ENCODE measurements at regions not wholly inside any gene's neighbourhood (a gene's known extent, or its start where the extent isn't known, plus 50 kb on each side); places are given as distances from the start of the nearest gene placed in this dataset.
A peak's percentile ranks its signal among the peaks of the same experiment; 100 is the strongest.

DNA sequence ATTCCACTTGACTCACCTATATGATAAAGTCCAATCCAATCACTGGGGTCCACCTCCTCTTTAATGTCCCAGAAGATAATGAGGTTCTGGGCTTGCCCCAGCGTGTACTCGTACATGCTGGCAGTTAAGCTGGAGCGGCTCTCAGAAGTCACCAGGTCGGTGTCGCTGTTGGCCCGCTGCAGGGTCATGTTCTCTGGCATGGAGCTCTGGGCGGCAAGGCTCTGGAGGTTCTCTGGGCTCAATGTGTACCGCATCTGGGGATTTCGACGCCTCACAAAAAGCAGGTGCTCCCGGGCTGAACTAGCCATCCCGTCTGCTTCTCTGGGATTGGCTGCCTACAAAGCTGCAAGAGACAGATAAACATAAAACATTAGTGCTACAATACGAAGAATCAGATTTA is 206.4 kb upstream of the CCDC150 start:
- H3K4me1 ChIP-seq, result no peaks in the 10 kb centered on the region
- H3K27me3 ChIP-seq (ENCODE audit: low read depth), result 0 out of 2 replicates have a peak, but pooled peaks cover 4% of the 10 kb centered on the region
- H3K36me3 ChIP-seq (replicated peaks), result no peaks in the 10 kb centered on the region
- H3K9me3 ChIP-seq, result no peaks in the 10 kb centered on the region
- no peak for DNase-seq (ENCODE audit: low spot score in 2 of 2)
- H3K4me3 ChIP-seq, result no peak overlapping the region
- in situ Hi-C loops (cut with MboI; ENCODE audit: low sequenced_read_pairs), result no loop called here

DNA sequence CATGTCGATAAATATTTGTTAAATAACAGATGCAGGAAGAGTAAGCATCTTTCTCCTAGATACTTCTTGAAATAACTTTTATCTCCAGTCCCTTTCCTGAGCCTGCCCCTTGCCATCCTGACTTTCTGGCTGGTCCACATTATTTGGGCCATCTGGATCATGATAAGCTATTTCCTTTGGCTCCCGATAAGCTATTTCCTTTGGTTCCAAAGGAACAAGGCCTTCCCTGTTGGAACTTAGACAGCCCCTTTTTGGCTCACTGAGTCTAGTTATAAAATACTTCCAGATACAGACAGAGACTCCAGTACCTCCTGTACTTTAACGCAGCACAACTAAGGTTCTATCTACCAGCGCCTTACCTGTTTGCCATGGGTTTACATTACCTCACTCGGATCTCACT is 205.3 kb upstream of the CCDC150 start:
- H3K27me3 ChIP-seq (ENCODE audit: low read depth), result 0 out of 2 replicates have a peak, but pooled peaks cover 4% of the 10 kb centered on the region
- H3K4me1 ChIP-seq, result no peaks in the 10 kb centered on the region
- no peaks in the 10 kb centered on the region for H3K36me3 ChIP-seq (replicated peaks)
- no peaks in the 10 kb centered on the region for H3K9me3 ChIP-seq
- no peak overlapping the region for H3K4me3 ChIP-seq
- no peak for DNase-seq (ENCODE audit: low spot score in 2 of 2)
- in situ Hi-C loops (cut with MboI; ENCODE audit: low sequenced_read_pairs), result no loop called here

DNA sequence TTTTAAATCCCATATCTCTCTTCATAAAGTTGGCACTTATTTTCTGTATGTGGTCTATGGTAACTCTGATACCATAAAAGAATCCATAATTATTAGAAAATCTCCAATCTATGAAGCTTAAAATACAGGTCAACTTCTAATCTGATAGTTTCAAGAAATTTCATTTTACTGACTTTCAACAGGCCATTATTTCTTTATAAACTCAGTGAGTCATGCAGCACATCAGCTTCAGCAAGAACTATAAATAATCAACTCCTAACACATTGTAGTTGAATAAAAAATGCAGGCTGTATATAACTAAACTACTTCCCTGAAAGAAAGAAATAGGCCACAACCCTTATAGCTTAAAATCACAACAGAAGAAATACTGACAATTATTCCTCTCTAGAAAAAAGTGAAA is 204.3 kb upstream of the CCDC150 start:
- Histone ChIP-seq H3K4me3 (no peak overlapping the region), H3K27me3 (ENCODE audit: low read depth) (0 out of 2 replicates have a peak, but pooled peaks cover 7% of the 10 kb centered on the region), H3K9me3 (no peaks in the 10 kb centered on the region), H3K36me3 (replicated peaks) (no peaks in the 10 kb centered on the region), H3K4me1 (no peaks in the 10 kb centered on the region)
- in situ Hi-C loops (cut with MboI; ENCODE audit: low sequenced_read_pairs), result no loop called here
- no peak for DNase-seq (ENCODE audit: low spot score in 2 of 2)

DNA sequence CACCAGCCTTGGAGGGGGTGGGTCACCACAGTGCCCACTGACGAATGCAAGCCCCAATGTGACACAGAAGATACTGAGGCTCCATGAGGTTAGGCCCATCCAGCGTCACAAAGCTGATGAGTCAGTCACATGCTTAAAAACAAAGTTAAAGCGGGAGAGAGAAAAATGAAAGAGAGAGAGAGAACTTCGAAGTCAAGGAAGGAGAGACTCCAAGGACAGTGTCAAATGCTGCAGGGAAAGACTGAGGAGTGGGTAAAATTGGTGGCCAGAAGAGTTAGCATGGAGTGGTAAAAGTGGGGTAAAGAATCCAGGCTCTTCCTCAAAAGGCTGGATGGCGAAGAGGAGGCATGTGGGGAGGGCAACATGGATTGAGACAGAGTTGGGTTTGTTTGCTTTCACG is 201.9 kb upstream of the CCDC150 start:
- no peak for DNase-seq (ENCODE audit: low spot score in 2 of 2)
- Histone ChIP-seq H3K9me3 (no peaks in the 10 kb centered on the region), H3K27me3 (ENCODE audit: low read depth) (0 out of 2 replicates have a peak, but pooled peaks cover 3% of the 10 kb centered on the region), H3K4me3 (no peak overlapping the region), H3K4me1 (no peaks in the 10 kb centered on the region), H3K36me3 (replicated peaks) (no peaks in the 10 kb centered on the region)
- in situ Hi-C loops (cut with MboI; ENCODE audit: low sequenced_read_pairs), result no loop called here

DNA sequence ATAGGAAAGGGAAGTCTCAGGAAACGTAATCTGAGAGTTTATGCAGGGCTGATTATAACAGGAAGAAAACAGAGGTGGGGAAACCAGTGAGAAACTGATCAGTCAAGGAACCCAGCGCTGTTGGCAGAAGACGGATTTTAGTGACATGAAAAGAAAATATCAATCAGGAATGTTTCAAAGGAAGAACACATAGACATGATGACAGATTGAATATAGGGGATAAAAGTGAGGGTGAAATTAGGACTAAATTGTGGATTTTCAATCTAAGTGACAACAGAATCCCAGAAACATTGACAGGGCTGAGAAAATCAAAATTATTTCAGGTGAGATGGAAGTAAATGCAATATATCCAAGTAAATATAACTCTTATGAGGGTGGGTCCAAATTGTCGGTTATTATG is 199.8 kb upstream of the CCDC150 start:
- in situ Hi-C loops (cut with MboI; ENCODE audit: low sequenced_read_pairs), result no loop called here
- DNase-seq (ENCODE audit: low spot score in 2 of 2), result no peak
- H3K4me3 ChIP-seq, result no peak overlapping the region

DNA sequence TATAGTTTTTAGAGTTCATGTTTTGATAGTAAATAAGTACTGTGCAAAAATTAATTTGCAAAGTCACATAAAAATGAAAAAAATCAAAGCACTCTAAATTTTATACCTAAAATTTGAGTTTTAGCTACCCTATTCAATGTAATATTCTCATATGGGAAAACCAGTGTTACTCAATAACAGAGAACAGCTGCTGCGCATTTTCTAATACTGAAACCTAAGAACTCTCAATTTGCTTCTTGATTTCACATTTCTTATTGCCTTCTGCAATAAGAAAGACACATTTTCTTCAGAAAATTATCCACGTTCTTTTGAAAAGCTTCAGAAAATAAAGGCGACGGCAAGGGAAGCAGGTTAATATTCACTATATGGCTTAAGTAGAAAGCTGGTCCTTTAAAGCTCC is 199.1 kb upstream of the CCDC150 start:
- no peak for DNase-seq (ENCODE audit: low spot score in 2 of 2)
- in situ Hi-C loops (cut with MboI; ENCODE audit: low sequenced_read_pairs), result no loop called here
- H3K9me3 ChIP-seq, result no peaks in the 10 kb centered on the region

More for the DNA sequence above, 199.8 kb upstream of the CCDC150 start:
- H3K4me1 ChIP-seq, result no peaks in the 10 kb centered on the region
- H3K9me3 ChIP-seq, result no peaks in the 10 kb centered on the region
- 0 out of 2 replicates have a peak, but pooled peaks cover 3% of the 10 kb centered on the region for H3K27me3 ChIP-seq (ENCODE audit: low read depth)
- no peaks in the 10 kb centered on the region for H3K36me3 ChIP-seq (replicated peaks)

DNA sequence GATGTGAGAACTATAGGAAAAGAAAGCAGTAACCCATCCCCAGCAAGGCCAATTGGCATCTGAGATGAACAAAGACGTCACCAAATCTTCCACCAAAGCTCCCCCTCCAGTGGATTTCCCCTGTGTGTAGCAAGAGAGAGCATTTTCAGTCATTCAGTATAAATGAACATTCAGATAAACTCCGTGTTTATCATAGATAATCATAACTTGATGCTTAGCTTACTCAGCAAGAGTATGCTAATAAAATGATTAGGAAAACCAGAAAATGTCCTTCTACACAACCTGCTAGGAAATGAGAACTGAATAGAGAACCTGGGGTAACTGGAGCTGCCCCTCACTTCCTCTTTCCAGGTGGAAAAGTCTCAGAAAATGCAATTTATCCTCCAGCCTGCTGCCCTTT is 198.0 kb upstream of the CCDC150 start:
- no peaks in the 10 kb centered on the region for H3K4me1 ChIP-seq
- no peak for DNase-seq (ENCODE audit: low spot score in 2 of 2)
- H3K27me3 ChIP-seq (ENCODE audit: low read depth), result 0 out of 2 replicates have a peak, but pooled peaks cover 3% of the 10 kb centered on the region
- no peaks in the 10 kb centered on the region for H3K9me3 ChIP-seq
- H3K36me3 ChIP-seq (replicated peaks), result no peaks in the 10 kb centered on the region
- in situ Hi-C loops (cut with MboI; ENCODE audit: low sequenced_read_pairs), result no loop called here
- no peak overlapping the region for H3K4me3 ChIP-seq

More for the DNA sequence above, 199.1 kb upstream of the CCDC150 start:
- H3K4me3 ChIP-seq, result no peak overlapping the region
- no peaks in the 10 kb centered on the region for H3K4me1 ChIP-seq
- H3K36me3 ChIP-seq (replicated peaks), result no peaks in the 10 kb centered on the region
- H3K27me3 ChIP-seq (ENCODE audit: low read depth), result 0 out of 2 replicates have a peak, but pooled peaks cover 3% of the 10 kb centered on the region

DNA sequence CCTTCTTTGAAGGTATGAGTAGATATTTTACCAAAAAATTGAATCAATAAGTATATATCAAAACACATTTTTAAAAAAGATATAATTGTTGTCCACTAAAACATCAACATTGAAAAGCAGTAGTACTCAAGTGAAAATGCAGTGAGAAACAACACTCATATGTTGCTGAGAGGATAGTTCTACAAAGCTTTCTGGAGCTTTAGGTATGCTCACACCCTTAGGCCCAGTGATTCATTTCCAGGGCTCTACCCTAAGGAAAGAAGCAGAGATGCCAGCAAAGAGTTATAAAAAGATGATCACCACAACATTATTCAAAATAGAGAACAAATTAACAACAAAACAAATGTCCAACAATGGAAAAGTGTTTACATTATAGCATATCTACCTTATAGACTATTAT is 197.3 kb upstream of the CCDC150 start:
- Histone ChIP-seq H3K4me3 (no peak overlapping the region), H3K9me3 (no peaks in the 10 kb centered on the region), H3K4me1 (no peaks in the 10 kb centered on the region), H3K36me3 (replicated peaks) (no peaks in the 10 kb centered on the region), H3K27me3 (ENCODE audit: low read depth) (0 out of 2 replicates have a peak, but pooled peaks cover 3% of the 10 kb centered on the region)
- in situ Hi-C loops (cut with MboI; ENCODE audit: low sequenced_read_pairs), result no loop called here
- no peak for DNase-seq (ENCODE audit: low spot score in 2 of 2)

- in situ Hi-C loops (cut with MboI; ENCODE audit: low sequenced_read_pairs), result no loop called here
- Histone ChIP-seq H3K36me3 (replicated peaks) (no peaks in the 10 kb centered on the region), H3K27me3 (ENCODE audit: low read depth) (0 out of 2 replicates have a peak, but pooled peaks cover 3% of the 10 kb centered on the region)
These were observed 195.1 kb upstream of the CCDC150 start for GRCh38 chr2:196444442-196444841.

GRCh38 chr2:196445991-196446390 is 193.5 kb upstream of the CCDC150 start:
- in situ Hi-C loops (cut with MboI; ENCODE audit: low sequenced_read_pairs), result no loop called here
- no peak for DNase-seq (ENCODE audit: low spot score in 2 of 2)
- no peaks in the 10 kb centered on the region for H3K27me3 ChIP-seq (ENCODE audit: low read depth)
- no peaks in the 10 kb centered on the region for H3K36me3 ChIP-seq (replicated peaks)
- no peak overlapping the region for H3K4me3 ChIP-seq
- H3K4me1 ChIP-seq, result no peaks in the 10 kb centered on the region
- no peaks in the 10 kb centered on the region for H3K9me3 ChIP-seq

More at GRCh38 chr2:196444442-196444841, 195.1 kb upstream of the CCDC150 start:
- Histone ChIP-seq H3K4me1 (no peaks in the 10 kb centered on the region), H3K4me3 (no peak overlapping the region), H3K9me3 (no peaks in the 10 kb centered on the region)
- no peak for DNase-seq (ENCODE audit: low spot score in 2 of 2)

DNA sequence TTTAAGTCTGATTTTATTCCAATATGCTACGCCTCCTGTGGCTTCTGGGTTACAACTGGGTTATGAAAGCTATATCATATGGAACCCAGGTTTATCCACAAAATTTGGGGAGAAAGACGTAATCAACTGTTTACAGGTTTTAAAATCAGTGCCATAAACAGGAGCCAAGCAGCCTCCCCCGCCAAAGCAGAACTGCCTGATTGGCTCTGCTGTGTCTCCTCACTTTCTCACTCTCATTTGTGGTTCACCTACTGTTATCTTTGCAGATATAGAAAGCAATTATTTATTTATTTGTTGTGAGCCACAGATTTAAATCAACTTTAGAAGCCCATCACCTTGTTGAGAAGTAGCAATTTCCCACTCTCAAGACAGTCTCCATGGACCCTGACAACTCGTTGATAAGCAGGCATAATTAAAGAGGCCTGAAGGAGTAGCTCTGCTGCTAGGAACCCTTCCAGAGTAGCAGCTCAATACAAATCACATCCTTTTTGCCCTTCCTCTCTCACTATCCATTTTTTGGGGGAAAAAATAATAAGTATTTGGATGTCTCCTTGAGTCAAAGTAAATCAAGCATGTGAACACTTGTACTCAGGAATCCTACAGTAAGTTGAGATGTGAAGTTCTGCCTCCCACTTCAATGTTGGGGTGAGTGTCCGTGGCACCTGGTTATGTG is 191.0 kb upstream of the CCDC150 start:
- H3K9me3 ChIP-seq, result no peaks in the 10 kb centered on the region
- no peak for DNase-seq (ENCODE audit: low spot score in 2 of 2)
- in situ Hi-C loops (cut with MboI; ENCODE audit: low sequenced_read_pairs), result no loop called here
- no peak overlapping the region for H3K4me3 ChIP-seq
- H3K4me1 ChIP-seq, result no peaks in the 10 kb centered on the region
- H3K27me3 ChIP-seq (ENCODE audit: low read depth), result no peaks in the 10 kb centered on the region
- H3K36me3 ChIP-seq (replicated peaks), result no peaks in the 10 kb centered on the region

GRCh38 chr2:196449083-196449482 is 190.4 kb upstream of the CCDC150 start:
- H3K4me1 ChIP-seq, result no peaks in the 10 kb centered on the region
- H3K4me3 ChIP-seq, result no peak overlapping the region
- no peaks in the 10 kb centered on the region for H3K9me3 ChIP-seq
- no peaks in the 10 kb centered on the region for H3K27me3 ChIP-seq (ENCODE audit: low read depth)
- H3K36me3 ChIP-seq (replicated peaks), result no peaks in the 10 kb centered on the region
- DNase-seq (ENCODE audit: low spot score in 2 of 2), result no peak
- in situ Hi-C loops (cut with MboI; ENCODE audit: low sequenced_read_pairs), result no loop called here

GRCh38 chr2:196452758-196453157 is 186.8 kb upstream of the CCDC150 start:
- Histone ChIP-seq H3K9me3 (no peaks in the 10 kb centered on the region), H3K27me3 (ENCODE audit: low read depth) (no peaks in the 10 kb centered on the region), H3K4me3 (no peak overlapping the region), H3K4me1 (no peaks in the 10 kb centered on the region), H3K36me3 (replicated peaks) (no peaks in the 10 kb centered on the region)
- in situ Hi-C loops (cut with MboI; ENCODE audit: low sequenced_read_pairs), result no loop called here
- no peak for DNase-seq (ENCODE audit: low spot score in 2 of 2)

- peak; percentile 24 to 57 for DNase-seq (ENCODE audit: low spot score in 2 of 2)
- H3K4me1 ChIP-seq, result no peaks in the 10 kb centered on the region
- H3K4me3 ChIP-seq, result no peak overlapping the region
- H3K36me3 ChIP-seq (replicated peaks), result no peaks in the 10 kb centered on the region
- no peaks in the 10 kb centered on the region for H3K27me3 ChIP-seq (ENCODE audit: low read depth)
- no peaks in the 10 kb centered on the region for H3K9me3 ChIP-seq
- in situ Hi-C loops (cut with MboI; ENCODE audit: low sequenced_read_pairs), result no loop called here
These were observed 185.9 kb upstream of the CCDC150 start for GRCh38 chr2:196453613-196454047.

Measured in HAP-1 (cell line).